SH-SY5Y (cell line): ENCODE measurements at regions not wholly inside any gene's neighbourhood (a gene's known extent, or its start where the extent isn't known, plus 50 kb on each side); places are given as distances from the start of the nearest gene placed in this dataset.

ENCODE experiments used
- GATA2 ChIP-seq: IDR thresholded peaks from 2 replicates; pipeline ENCODE4 v1.6.1; 2011; ENCODE audit warnings: mild to moderate bottlenecking, low read depth, low read length
- GATA3 ChIP-seq: IDR thresholded peaks from 2 replicates; pipeline ENCODE4 v1.6.1; 2011; ENCODE audit warnings: low read depth, mild to moderate bottlenecking, low read length, moderate library complexity

DNA sequence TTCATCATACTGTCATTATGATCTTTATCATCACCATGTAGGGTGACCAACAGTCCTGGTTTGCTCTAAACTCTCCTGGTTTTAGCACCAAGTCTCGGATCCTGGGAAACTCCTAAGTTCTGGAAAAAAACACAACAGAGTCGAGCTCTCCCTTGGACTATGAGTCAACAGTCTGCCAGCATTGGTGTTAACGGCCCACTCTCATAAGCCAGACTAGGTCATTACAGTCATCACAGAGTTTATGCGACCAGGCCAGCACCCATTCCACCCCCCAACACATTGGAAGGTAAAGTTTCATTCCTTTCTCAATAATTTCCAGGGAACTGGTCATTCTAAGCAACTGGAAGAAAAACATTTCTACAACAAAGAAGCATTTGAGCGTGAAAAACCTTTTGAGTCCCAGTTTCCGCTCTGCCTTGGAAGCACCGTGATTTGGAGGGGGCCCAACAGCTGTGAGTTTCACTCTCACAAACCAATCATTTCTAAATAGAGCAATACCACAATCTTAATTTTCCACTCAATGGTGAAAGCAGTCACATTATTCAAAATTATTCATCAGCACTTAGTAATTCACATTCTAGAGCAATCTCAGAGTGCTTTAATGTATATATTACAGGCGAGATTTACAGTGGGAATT lies 445.0 kb downstream of the CDH26 start:
- TF ChIP-seq GATA2: no peak
- TF ChIP-seq GATA3: no peak
